Astrocyte of the spinal cord (primary cell): ENCODE measurements at regions not wholly inside any gene's neighbourhood (a gene's known extent, or its start where the extent isn't known, plus 50 kb on each side); places are given as distances from the start of the nearest gene placed in this dataset.

Experiments
- DNase-seq: peaks from one replicate; pipeline ENCODE4 v3.0.0; 2011; ENCODE audit warnings: low read depth, low spot score
- H3K4me3 ChIP-seq: 2 replicates; pipeline ENCODE4 v1.5.1; 2011; ENCODE audit warnings: low read depth, mild to moderate bottlenecking, low read length, moderate library complexity
- in situ Hi-C: cut with HindIII; loops from 2 replicates; pipeline ENCODE4 v1.10.0; 2017; ENCODE audit warnings: low sequenced_read_pairs
- TF ChIP-seq, protein P1 (sequence below): IDR thresholded peaks from 2 replicates; pipeline ENCODE4 v1.5.1; 2012; ENCODE audit warnings: low read depth, mild to moderate bottlenecking, low read length, inconsistent platforms

- in situ Hi-C loops: no loop called here
- no peak for DNase-seq
- TF ChIP-seq, protein P1, sequence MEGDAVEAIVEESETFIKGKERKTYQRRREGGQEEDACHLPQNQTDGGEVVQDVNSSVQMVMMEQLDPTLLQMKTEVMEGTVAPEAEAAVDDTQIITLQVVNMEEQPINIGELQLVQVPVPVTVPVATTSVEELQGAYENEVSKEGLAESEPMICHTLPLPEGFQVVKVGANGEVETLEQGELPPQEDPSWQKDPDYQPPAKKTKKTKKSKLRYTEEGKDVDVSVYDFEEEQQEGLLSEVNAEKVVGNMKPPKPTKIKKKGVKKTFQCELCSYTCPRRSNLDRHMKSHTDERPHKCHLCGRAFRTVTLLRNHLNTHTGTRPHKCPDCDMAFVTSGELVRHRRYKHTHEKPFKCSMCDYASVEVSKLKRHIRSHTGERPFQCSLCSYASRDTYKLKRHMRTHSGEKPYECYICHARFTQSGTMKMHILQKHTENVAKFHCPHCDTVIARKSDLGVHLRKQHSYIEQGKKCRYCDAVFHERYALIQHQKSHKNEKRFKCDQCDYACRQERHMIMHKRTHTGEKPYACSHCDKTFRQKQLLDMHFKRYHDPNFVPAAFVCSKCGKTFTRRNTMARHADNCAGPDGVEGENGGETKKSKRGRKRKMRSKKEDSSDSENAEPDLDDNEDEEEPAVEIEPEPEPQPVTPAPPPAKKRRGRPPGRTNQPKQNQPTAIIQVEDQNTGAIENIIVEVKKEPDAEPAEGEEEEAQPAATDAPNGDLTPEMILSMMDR: no peak
- no peak overlapping the region for H3K4me3 ChIP-seq
Measured at GRCh38 chr2:204042401-204042800, 105.8 kb downstream of the ICOS start.

GRCh38 chr2:204046145-204046544, 109.6 kb downstream of the ICOS start:
- TF ChIP-seq, protein P1: no peak
- in situ Hi-C loops: no loop called here
- no peak for DNase-seq
- H3K4me3 ChIP-seq: no peak overlapping the region

DNA sequence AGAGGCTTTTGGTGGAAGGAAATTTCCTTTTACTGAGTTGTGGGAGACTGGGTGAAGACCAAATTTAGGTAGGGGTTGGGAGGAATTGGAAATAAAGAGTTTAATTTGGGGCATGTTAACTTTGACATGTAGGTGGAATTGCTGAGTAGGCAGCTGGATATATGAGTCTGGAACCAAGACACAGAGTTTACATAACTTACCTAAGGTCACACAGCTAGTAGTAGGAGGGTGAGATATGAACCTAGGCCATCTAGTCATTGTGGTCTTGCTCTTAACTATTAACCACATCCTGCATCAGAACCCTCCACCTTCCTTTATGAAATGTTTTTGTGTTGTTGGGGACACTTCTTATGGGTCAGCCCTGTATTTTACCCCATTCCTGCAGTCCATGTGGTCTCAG, 113.1 kb downstream of the ICOS start:
- in situ Hi-C loops: no loop called here
- no peak overlapping the region for H3K4me3 ChIP-seq
- DNase-seq: no peak
- TF ChIP-seq, protein P1: no peak

GRCh38 chr2:204050681-204051080, 114.1 kb downstream of the ICOS start:
- TF ChIP-seq, protein P1: no peak
- in situ Hi-C loops: no loop called here
- DNase-seq: no peak

DNA sequence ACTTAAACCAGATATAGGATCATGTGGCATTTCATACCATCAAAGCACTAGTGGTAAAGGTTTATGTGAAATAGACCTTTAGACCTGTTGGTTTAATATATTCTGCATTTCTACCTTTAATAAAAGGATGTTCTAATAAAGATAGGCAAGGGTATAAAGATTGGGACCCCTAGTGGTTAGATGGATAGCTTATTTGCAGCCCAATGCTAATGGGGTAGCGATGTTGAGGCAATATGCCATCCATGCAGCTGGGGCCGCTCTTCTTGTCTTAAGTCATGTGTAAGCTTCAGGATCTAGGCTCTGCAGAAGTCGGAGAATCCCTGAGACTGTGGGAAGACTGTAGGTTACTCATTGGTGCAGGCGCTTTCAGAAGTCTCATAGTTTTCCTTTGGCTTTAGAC, 114.9 kb downstream of the ICOS start:
- TF ChIP-seq, protein P1: peak; percentile 27
- H3K4me3 ChIP-seq: no peak overlapping the region
- in situ Hi-C loops: no loop called here
- DNase-seq: no peak

More at GRCh38 chr2:204050681-204051080, 114.1 kb downstream of the ICOS start:
- no peak overlapping the region for H3K4me3 ChIP-seq

- in situ Hi-C loops: no loop called here
- no peak for DNase-seq
- H3K4me3 ChIP-seq: no peak overlapping the region
- TF ChIP-seq, protein P1: no peak
Measured at GRCh38 chr2:204051984-204052556, 115.5 kb downstream of the ICOS start.

- H3K4me3 ChIP-seq: no peak overlapping the region
- in situ Hi-C loops: no loop called here
- DNase-seq: no peak
- TF ChIP-seq, protein P1: no peak
Measured at GRCh38 chr2:204059016-204059415, 122.5 kb downstream of the ICOS start.
